ENCODE measurements at regions not wholly inside any gene's neighbourhood (a gene's known extent, or its start where the extent isn't known, plus 50 kb on each side); places are given as distances from the start of the nearest gene placed in this dataset.

GRCh38 chr4:41435510-41435909 lies 102.4 kb upstream of the LIMCH1 start:
- no peak overlapping the region for H3K4me2 ChIP-seq
- H3K4me3 ChIP-seq, result no peak overlapping the region
- H3K36me3 ChIP-seq (ENCODE audit: insufficient read depth), result no peaks in the 10 kb centered on the region
- ATAC-seq (no peak), DNase-seq (ENCODE audit: low spot score) (no peak)
- no peaks in the 10 kb centered on the region for H3K27me3 ChIP-seq (ENCODE audit: insufficient read depth)
- H2AFZ ChIP-seq, result no peak overlapping the region
- H3K27ac Mint-ChIP-seq, result no peak overlapping the region
- H3K36me3 Mint-ChIP-seq (ENCODE audit: low read depth), result peaks cover 8% of the 10 kb centered on the region; the same call in 2 of the 3 replicates
- peaks cover 12% of the 10 kb centered on the region for H3K27me3 Mint-ChIP-seq (ENCODE audit: insufficient read depth, low read depth, poor library complexity)
- H3K4me1 ChIP-seq (ENCODE audit: insufficient read depth), result peaks cover 29% of the 10 kb centered on the region
- TF ChIP-seq ZNF331 (CRISPR knock-in tag; IDR thresholded peaks at IDR 0.05; ENCODE audit: low read depth), result no peak
- H4K20me1 ChIP-seq (replicated peaks; ENCODE audit: insufficient read depth), result no peaks in the 10 kb centered on the region
- H3K9me2 ChIP-seq (ENCODE audit: insufficient read depth), result peaks cover 11% of the 10 kb centered on the region
- peaks cover 7% of the 10 kb centered on the region; the same call in 2 of the 3 replicates for H3K9me3 Mint-ChIP-seq
- H3F3A ChIP-seq (replicated peaks; ENCODE audit: low read depth), result no peaks in the 10 kb centered on the region
- no peaks in the 10 kb centered on the region for H3K79me2 ChIP-seq (replicated peaks; ENCODE audit: insufficient read depth)
- peaks cover 46% of the 10 kb centered on the region for H3K4me1 Mint-ChIP-seq
- H3K4me3 Mint-ChIP-seq, result no peak overlapping the region
- no peak overlapping the region for H3K27ac ChIP-seq (ENCODE audit: low read depth)

- H2AFZ ChIP-seq, result no peak overlapping the region
- H3K4me3 ChIP-seq, result no peak overlapping the region
- peaks cover 11% of the 10 kb centered on the region for H3K9me2 ChIP-seq (ENCODE audit: insufficient read depth)
- Mint-ChIP-seq H3K4me3 (no peak overlapping the region), H3K9me3 (peaks cover 7% of the 10 kb centered on the region; the same call in 2 of the 3 replicates), H3K4me1 (peaks cover 44% of the 10 kb centered on the region), H3K27ac (no peak overlapping the region), H3K27me3 (ENCODE audit: insufficient read depth, low read depth, poor library complexity) (peaks cover 12% of the 10 kb centered on the region), H3K36me3 (ENCODE audit: low read depth) (peaks cover 8% of the 10 kb centered on the region; the same call in 2 of the 3 replicates)
- no peaks in the 10 kb centered on the region for H3F3A ChIP-seq (replicated peaks; ENCODE audit: low read depth)
- H3K36me3 ChIP-seq (ENCODE audit: insufficient read depth), result no peaks in the 10 kb centered on the region
- DNase-seq (ENCODE audit: low spot score), result no peak
- no peak overlapping the region for H3K27ac ChIP-seq (ENCODE audit: low read depth)
- H4K20me1 ChIP-seq (replicated peaks; ENCODE audit: insufficient read depth), result no peaks in the 10 kb centered on the region
- H3K4me1 ChIP-seq (ENCODE audit: insufficient read depth), result peaks cover 28% of the 10 kb centered on the region
- H3K4me2 ChIP-seq, result no peak overlapping the region
- H3K27me3 ChIP-seq (ENCODE audit: insufficient read depth), result no peaks in the 10 kb centered on the region
- no peaks in the 10 kb centered on the region for H3K79me2 ChIP-seq (replicated peaks; ENCODE audit: insufficient read depth)
- ATAC-seq, result no peak
- TF ChIP-seq, protein P1, sequence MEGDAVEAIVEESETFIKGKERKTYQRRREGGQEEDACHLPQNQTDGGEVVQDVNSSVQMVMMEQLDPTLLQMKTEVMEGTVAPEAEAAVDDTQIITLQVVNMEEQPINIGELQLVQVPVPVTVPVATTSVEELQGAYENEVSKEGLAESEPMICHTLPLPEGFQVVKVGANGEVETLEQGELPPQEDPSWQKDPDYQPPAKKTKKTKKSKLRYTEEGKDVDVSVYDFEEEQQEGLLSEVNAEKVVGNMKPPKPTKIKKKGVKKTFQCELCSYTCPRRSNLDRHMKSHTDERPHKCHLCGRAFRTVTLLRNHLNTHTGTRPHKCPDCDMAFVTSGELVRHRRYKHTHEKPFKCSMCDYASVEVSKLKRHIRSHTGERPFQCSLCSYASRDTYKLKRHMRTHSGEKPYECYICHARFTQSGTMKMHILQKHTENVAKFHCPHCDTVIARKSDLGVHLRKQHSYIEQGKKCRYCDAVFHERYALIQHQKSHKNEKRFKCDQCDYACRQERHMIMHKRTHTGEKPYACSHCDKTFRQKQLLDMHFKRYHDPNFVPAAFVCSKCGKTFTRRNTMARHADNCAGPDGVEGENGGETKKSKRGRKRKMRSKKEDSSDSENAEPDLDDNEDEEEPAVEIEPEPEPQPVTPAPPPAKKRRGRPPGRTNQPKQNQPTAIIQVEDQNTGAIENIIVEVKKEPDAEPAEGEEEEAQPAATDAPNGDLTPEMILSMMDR (conservative IDR thresholded peaks at IDR 0.05; ENCODE audit: low read depth in 2 of 2), result no peak
- TF ChIP-seq, protein P2, sequence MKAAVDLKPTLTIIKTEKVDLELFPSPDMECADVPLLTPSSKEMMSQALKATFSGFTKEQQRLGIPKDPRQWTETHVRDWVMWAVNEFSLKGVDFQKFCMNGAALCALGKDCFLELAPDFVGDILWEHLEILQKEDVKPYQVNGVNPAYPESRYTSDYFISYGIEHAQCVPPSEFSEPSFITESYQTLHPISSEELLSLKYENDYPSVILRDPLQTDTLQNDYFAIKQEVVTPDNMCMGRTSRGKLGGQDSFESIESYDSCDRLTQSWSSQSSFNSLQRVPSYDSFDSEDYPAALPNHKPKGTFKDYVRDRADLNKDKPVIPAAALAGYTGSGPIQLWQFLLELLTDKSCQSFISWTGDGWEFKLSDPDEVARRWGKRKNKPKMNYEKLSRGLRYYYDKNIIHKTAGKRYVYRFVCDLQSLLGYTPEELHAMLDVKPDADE (IDR thresholded peaks at IDR 0.05), result no peak
- TF ChIP-seq JUNB (IDR thresholded peaks at IDR 0.05; ENCODE audit: unreplicated experiment), result no peak
- no peak for TF ChIP-seq ZNF331 (CRISPR knock-in tag; IDR thresholded peaks at IDR 0.05; ENCODE audit: low read depth)
- no peak for TF ChIP-seq ZNF462 (CRISPR knock-in tag; IDR thresholded peaks at IDR 0.05)
- no peak for TF ChIP-seq POLR2AphosphoS5 (IDR thresholded peaks at IDR 0.05; ENCODE audit: low read depth)
- no peak for TF ChIP-seq EZH2phosphoT487 (IDR thresholded peaks at IDR 0.05; ENCODE audit: unreplicated experiment)
- no peak for TF ChIP-seq EZH2 (IDR thresholded peaks at IDR 0.05; ENCODE audit: low read depth, unreplicated experiment)
- no peak for TF ChIP-seq NANOG (IDR thresholded peaks at IDR 0.05; ENCODE audit: borderline replicate concordance)
- TF ChIP-seq REST (IDR thresholded peaks at IDR 0.05; ENCODE audit: unreplicated experiment), result no peak
These were observed 101.5 kb upstream of the LIMCH1 start for GRCh38 chr4:41436419-41436818.
